ENCODE measurements at regions not wholly inside any gene's neighbourhood (a gene's known extent, or its start where the extent isn't known, plus 50 kb on each side); places are given as distances from the start of the nearest gene placed in this dataset.
"Not testable (repeated sequence)": the region's sequence is repeated elsewhere in the genome, so short reads cannot be mapped to it uniquely, and the experiment has no call there.

DNA sequence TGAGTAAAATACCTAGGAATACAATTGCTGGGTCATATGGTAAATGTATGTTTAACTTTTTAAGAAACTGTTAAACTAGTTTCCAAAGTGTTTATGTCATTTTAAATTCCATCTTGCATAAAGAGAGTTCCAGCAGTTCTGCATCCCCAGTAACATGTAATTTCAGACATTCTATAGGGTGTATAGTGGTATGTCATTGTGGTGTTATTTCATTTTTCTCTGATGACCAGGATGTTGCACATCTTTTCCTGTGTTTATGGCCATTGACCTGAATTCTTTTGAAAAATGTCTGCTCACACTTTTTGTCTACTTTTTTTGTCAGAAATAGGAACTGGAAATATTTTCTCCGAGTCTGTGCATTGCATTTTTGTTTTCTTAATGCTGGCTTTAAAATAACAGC, 128.9 kb downstream of the TMEM200A start:
- DNase-seq (ENCODE audit: low read depth) = peak; percentile 14

DNA sequence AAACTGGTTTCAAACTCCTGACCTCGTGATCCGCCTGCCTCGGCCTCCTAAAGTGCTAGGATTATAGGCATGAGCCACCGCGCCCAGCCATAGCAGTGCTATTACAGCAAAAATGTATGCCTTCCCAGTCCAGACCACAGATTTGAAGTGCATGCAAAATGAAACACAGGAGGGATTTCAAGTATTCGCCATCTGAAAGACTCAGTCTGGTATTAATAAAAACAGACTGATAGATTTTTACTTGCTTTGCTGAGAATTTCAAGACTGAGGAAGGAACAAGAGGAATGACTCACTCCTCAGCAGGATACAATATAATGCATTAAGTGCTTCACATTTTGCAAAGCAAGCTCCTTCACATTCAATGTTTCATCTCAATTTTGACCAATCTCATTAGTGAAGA, 134.9 kb downstream of the TMEM200A start:
- DNase-seq (ENCODE audit: low read depth) = peak; percentile 70

DNA sequence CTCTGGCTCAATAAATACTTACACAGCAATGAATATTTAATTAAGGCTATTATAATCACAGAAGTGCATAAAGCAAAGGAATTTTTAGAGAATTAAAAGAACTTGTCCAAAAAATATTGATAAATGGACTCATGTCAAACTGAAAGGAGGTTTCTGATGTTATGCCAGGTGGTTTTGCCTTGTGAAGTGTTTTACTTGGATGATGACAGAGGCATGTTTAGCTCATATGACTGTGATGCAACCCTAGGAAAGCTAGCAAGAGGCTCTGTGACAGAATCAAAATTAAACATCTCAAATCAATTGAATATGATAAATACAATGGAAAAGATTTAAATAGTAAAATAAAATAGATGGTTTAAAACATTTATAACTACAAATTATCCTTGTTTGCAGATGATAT, 137.3 kb downstream of the TMEM200A start:
- peak; percentile 69 for DNase-seq (ENCODE audit: low read depth)

DNA sequence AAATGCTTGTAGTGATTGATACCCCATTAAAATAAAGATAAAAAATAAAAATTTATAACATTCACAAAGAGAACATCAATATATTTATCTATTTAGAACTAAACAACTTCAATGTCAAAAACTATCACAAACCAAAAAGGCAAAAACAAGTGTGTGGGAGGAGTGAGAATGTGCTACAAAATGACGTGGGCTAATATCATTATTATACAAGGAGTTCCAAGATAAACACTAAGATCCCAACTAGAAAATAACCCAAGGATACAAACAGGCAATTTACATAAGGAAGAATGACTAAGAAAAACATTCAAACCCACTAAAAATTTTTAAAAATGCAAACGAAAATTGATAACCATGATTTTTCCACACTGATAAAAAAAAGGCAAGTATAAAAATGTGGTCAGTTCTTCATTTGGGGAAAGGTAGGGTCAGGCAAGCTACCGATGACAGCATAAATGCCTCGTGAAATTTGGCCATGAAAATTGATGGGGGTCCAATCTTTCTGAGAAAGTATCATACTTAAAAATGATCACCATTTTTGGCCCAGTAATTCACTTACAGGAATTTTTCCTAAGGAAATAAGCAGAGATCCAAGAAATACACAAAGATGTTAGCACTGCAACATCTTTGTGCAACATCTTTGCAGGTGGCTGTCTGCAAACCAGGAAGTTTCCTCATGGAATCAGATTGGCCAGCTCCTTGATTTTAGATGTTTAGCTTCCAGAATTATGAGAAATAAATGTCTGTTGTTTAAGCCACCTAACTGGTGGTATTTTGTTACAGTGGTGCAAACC, 140.2 kb downstream of the TMEM200A start:
- DNase-seq (ENCODE audit: low read depth) = no peak

DNA sequence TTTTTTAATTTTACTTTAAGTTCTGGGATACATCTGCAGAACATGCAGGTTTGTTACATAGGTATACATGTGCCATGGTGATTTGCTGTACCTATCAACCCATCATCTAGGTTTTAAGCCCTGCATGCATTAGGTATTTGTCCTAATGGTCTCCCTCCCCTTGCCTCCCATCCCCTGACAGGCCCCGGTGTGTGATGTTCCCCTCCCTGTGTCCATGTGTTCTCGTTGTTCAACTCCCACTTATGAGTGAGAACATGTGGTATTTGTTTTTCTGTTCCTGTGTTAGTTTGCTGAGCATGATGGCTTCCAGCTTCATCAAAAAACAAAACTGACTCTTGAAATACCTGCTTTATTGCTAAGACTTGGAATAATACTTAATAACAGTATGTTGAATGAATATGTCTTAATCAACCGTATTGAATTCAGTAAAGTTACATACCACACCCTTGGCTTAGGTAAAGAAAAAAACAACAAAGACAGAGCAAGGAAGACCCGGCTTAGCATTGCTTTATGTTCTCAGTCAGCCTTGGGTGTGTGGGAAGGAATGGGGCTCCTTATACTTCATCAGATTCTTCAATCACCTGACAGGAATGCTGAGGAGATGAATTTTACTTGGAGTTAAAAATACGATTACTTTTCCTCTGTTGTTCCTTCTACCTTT, 141.3 kb downstream of the TMEM200A start:
- not testable (repeated sequence) for DNase-seq (ENCODE audit: low read depth)

DNA sequence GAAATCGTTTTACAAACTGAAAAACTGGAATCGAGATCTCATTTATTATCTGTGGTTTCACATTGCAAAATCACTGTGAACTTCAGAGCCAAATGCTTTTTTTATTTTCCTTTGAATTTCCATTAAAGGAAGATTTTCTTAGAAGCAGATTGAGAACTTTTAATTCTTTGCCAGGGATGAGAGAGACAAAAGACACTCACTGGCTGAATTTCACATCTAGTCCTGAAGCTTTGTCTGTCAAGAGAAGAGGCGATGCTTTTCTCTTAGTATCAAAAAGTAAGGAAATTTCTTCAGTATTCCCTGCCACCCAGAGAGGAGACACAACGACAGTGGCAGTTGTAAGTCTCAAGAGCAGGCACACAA, 141.8 kb downstream of the TMEM200A start:
- DNase-seq (ENCODE audit: low read depth) = no peak

DNA sequence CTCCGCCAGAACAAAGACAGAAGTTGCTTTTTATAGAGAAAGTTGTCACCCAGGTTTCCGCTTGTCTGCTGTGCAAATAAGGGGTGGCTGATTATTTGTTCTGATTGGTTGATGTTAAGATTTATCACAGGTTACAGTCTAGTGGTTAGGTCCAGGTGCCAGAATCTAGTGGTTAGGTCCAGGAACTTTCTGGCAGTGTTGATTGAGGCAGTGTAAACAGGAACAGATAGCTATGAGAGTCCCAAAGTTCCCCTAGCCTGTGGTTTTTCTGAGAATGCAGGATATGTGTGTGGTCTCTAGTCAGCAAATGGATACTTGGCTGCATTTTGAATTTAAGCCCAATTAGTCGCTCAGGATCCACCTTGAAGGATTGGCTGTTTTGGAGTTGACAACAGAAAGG, 148.0 kb downstream of the TMEM200A start:
- DNase-seq (ENCODE audit: low read depth) = peak; percentile 75

DNA sequence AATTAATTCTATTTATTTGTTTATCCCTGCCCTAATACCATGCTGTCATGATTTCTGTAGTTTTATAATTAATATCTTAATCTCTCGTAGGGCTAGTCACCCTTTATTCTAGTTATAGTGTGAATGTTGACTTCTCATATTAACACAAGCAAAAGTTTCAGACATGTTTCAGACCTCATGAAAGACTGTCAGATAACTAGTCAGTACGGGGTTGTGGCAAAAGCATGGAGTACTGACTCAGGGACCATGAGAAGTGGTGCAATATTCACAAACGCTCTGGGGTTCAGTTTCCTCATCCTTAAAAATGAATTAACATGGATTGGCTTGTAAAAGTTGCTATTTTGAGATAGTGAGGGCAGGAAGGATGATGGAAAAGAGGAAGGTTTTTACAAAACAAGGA, 148.9 kb downstream of the TMEM200A start:
- peak; percentile 40 for DNase-seq (ENCODE audit: low read depth)

DNA sequence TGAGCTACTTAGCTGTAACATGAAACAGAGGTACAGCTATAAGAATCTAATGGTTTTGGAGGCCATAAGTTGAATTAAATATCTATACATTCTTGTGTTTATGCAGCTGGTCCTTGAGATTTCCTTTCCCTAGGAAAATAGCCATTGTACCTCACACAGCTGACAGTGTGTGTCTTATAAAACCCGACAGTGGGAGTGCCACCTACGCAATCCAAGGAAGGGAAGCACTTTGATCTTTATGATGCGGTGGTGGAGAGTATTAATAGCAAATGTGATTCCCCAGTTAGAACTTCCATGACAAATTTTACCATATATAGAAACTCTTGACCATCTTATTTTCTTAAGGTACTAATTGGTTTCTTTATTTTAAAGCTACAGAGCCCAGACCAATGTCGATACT, 149.5 kb downstream of the TMEM200A start:
- no peak for DNase-seq (ENCODE audit: low read depth)

DNA sequence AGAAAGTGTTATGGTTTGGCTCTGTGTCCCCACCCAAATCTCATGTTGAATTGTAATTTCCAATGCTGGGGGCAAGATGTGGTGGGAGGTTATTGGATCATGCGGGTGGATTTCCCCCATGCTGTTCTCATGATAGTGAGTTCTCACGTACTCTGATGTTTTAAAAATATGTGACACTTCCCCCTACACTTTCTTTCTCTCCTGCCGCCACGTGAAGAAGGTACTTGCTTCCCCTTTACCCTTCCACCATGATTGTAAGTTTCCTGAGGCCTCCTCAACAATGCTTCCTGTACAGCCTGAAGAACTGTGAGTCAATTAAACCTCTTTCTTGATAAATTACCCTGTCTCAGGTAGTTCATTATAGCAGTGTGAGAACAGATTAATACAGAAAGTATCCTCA, 150.8 kb downstream of the TMEM200A start:
- DNase-seq (ENCODE audit: low read depth) = no peak

DNA sequence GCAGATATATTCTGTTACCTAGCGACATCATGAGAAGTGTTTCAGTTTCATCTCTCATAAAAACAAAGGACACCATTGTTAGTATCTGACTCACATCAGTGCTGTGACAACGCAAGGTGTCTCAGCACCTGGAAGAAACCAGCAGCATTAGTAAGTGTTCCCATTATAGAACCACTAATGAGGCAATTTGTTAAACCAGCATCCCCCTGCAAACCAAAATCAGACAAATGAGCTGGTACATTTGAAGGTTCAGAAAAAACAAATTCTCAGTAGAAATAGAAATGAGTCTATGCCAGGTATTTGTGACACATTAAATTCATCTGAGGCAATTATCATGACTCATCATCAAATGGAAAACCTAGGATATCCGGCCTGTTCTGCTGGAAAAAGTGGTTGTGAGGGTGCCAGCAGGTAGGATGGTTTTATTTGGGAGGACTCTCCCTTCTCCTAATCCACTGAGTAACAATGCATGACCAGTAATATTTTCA, 151.7 kb downstream of the TMEM200A start:
- DNase-seq (ENCODE audit: low read depth) = no peak

DNA sequence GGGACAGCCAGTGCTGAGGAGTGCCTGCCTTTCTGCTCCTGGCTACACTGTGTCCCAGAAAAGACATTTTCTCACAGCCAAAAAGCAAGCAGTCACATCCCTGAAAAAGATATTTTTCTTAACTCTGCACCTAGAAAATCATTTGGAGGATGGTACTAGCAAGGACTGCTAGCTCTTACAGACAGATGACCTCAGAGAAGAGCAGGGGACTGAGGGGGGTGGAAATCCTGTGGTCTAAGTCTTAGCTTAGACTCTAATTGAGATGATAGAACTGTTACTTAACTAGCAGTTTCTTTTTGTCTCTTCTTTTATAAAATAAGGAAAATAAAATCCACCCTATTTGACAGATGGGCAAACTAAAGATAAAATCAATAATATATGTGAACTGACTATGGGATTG, 152.8 kb downstream of the TMEM200A start:
- no peak for DNase-seq (ENCODE audit: low read depth)

DNA sequence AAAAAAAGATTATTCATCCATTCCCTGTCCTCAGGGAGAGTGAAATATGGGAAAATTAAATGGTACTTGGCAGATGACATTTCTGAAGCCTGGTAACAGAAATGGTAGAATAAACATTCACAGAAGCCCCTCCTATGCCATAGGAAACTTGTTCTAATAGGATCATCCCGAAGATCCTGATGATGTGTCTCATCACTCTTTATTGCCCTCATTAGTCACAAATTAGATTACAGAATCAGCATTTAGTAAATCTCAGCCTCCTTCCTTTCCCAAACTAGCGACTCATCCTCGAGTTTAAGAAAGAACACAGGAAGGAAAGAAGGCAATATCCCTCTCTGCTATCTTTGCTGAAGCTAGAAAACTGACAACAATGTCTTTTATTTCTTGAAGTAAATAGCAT, 154.4 kb downstream of the TMEM200A start:
- peak; percentile 40 for DNase-seq (ENCODE audit: low read depth)

DNA sequence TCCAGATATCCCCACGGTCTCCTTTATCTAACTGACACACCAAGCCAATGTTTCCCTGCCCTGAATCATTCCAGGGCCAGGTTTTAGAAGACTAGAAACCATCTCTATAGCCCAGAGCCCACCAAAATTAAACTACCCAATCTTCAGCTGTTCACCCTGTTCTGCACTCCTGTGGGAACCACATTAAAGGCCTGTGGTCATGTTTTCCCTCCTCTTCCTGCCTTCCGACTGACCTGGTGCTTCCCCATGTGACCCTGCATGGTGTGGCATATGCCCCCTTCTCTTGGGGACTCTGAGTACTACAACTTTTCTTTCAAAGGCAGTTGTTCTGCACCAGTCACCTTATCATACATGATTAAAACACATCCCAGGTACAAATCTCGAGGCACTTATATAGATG, 155.0 kb downstream of the TMEM200A start:
- no peak for DNase-seq (ENCODE audit: low read depth)

DNA sequence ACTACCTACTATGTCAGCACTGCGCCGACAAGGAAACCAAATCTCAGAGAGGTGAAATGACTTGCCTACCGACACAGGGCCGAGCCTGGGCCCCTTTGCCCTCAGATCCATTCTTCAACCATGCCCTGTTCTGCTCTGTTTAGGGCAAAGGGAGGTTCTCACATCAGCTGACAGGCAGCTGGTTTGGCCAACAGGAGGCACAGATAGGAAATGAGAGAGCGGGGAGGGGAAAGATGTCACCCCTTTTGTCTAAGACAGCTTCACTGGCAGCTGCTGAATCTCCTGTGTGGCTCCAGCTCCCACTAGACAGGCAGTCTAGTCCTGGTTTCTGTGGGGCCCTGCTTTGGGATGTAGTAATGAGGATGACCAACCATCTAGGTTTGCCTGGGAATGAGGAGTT, 158.7 kb downstream of the TMEM200A start:
- no peak for DNase-seq (ENCODE audit: low read depth)

DNA sequence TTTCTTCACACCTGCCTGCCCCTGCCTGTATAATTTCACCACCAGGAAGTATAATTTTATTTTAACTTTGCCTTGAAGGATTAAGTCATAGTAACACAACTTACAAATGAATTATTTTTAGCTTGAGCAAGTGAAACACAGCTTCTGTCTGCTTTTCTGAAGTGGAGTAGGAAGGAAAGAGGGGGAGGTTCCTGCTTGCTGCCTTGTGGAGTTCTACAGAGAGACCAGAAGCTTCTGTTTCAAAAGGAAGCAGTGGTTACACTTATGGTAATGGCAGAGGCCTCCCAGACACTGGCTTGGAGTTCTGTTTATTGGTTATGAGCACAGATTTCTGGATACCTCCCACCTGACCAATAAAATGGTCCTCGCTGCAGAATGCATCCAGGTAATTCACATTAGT, 159.6 kb downstream of the TMEM200A start:
- no peak for DNase-seq (ENCODE audit: low read depth)

DNA sequence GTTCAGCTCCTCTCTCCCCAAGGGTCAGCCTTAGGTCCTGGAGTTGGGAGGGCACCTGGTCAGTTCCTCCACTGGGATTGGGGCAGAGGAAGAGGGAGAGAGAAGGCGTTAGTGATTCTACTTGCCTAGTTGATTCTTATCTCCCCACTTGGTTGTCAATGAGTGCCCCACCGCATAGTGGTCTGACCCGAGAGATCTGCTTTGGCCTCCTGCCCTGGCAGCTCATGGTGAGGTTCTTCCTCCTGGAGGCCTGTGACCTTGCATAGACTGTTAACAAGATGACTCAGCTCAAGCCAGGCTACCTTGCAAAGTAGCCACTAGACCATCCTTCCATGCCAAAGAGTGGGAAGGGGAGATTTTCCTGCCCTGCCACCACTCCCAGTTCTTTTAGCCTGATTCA, 160.6 kb downstream of the TMEM200A start:
- DNase-seq (ENCODE audit: low read depth) = peak; percentile 17

DNA sequence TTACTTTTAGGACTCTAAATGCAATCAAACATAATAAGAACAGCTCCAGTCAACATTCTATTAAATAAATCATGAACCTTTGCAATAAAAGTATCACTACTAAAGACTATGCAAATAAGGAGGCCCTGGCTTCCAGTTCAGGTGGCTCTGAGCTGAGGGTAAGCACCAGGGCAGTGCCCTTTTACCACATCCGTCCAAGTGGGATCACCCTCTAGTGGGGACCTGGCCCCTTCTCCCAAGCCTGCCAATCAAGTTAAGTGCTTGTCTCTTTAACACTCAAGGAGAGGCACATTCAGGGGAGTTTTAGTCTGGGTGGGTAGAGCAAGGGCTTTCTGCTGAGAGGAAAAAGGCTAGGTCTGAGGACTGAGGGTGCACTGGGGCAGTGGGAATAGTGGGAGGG, 161.4 kb downstream of the TMEM200A start:
- no peak for DNase-seq (ENCODE audit: low read depth)

DNA sequence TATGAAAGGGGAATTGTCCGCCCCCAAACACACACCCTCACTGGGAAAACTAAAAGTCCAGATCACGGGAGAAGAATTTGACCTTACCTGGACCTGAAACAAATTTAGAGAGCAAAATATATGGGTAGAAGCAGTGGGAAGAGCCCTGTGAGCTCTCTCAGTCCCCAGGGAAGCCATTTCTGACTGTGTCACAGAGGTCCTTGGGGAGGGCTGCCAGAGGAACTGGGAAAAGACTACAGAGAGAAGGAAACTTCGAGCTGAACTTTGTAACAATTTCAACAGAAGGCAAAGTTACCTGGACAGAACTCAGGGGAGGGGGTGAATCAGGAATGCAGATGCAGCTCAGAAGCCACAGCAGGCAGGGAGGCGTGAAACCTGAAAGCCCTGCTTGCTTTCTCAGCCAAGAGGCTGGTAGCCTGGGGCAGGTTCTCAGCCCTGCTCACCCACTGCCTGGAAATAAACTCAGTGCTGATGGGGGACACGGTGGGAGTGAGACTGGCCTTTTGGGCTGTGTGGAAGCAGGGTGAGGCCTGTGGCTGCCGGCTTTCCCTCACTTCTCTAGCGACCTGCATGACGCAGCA, 163.8 kb downstream of the TMEM200A start:
- DNase-seq (ENCODE audit: low read depth) = no peak

DNA sequence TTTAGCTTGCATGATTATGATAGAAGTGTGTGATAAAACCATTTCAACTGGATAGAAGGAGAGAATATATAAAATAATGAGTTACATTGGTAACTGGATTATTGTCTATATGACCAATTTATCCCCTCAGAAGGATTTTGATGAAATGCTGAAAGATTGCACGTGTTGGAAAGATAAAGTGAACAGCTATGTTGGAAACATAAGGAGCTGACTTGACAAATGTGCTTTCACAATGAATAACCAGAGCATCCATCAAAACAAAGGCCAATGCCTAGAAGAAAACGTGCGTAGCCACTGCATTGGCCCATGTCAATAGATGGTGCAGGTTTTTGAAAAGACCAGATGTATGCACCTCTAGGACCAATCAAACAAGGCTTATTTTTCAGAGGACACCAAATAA, 168.8 kb downstream of the TMEM200A start:
- DNase-seq (ENCODE audit: low read depth) = no peak

DNA sequence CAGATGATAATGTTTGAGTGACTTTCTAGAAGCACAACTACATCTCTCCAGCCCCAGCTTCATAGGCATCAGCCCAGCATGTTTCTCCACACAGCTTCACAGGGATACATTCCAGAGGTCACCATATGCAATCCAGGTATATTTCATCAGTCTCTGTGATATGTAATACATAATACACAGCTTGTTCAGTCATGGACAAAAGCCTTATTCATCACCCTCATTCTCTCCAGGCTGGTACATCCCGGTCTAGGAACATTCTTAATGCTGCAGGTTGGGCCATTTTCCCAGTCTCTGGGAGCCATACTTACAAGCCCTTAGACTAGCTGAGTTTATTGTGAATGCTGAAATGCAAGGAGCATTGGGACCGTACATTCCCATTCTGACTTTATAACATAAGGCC, 169.4 kb downstream of the TMEM200A start:
- DNase-seq (ENCODE audit: low read depth) = no peak

DNA sequence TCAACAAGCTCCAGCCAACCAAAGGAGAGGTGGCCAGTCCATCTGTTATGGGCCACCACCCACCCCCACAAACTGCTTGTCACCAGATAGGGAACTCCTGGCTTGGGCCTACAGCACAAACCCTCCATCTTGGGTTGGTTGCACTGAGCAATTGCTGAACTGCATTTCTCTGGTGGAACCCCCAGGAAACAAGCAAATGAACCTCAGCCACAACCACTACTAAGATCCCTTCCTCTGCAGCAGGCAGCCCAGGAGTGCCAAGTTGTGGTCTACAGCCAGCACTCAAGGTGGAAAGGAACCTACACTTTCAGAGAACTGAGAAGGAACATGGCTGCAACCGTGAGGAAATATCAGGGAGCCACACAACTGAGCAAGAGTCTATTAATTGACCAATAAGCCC, 171.6 kb downstream of the TMEM200A start:
- DNase-seq (ENCODE audit: low read depth) = no peak

DNA sequence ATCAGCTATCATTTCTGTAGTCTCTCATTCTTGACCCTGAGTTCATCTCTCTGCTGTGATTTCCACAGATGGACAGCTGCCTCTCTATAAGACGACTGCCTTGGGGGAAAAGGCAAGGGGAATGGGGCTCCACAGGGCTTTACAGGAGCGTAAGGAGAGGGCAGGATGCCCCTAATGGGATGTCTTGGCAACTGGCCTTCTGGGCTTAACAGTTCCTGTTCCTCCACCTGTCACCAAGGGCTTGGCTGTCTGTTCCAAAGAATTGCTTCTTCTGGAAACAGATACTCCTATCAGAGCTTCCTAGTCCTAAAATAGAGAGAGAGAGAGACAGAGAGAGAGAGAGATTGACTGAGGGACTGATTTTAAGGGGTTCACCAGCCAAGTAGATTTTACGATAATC, 181.9 kb downstream of the TMEM200A start:
- no peak for DNase-seq (ENCODE audit: low read depth)
